ENCODE measurements at regions not wholly inside any gene's neighbourhood (a gene's known extent, or its start where the extent isn't known, plus 50 kb on each side); places are given as distances from the start of the nearest gene placed in this dataset.
A peak's percentile ranks its signal among the peaks of the same experiment; 100 is the strongest.

GRCh38 chr13:99624936-99625540 lies 123.8 kb downstream of the TM9SF2 start:
- Histone ChIP-seq H3K4me2 (ENCODE audit: insufficient read depth in 1 of 2, low read depth in 2 of 2, low read length in 2 of 2) (peak overlapping the region; percentile 5 to 30; a peak in 1 of 4 replicates), H3K9ac (replicated peaks in 1 of 4; ENCODE audit: extremely low read depth in 1 of 4, low read depth in 3 of 4, low read length in 3 of 4) (no peak overlapping the region), H2BK20ac (ENCODE audit: low read length) (0 out of 2 replicates have a peak overlapping the region, but pooled peaks have one; percentile 41), H4K5ac (ENCODE audit: insufficient read length, low read depth, low read length) (no peak overlapping the region), H2AFZ (ENCODE audit: low read length) (no peak overlapping the region), H3K56ac (replicated peaks; ENCODE audit: insufficient read length, low read depth, low read length) (no peak overlapping the region), H2BK12ac (ENCODE audit: low read depth, low read length) (no peak overlapping the region), H3K79me1 (ENCODE audit: low read depth, low read length) (peaks cover 4% of the 10 kb centered on the region; the same call in 1 of the 2 replicates), H4K20me1 (replicated peaks in 1 of 2; ENCODE audit: control insufficient read depth in 1 of 2, insufficient read depth in 2 of 2, low read length in 2 of 2) (no peaks in the 10 kb centered on the region), H3K27ac (ENCODE audit: low read depth, low read length) (no peak overlapping the region), H4K8ac (ENCODE audit: extremely low read depth, insufficient read depth, low read length) (0 out of 2 replicates have a peak overlapping the region, but pooled peaks have one; percentile 58), H2BK15ac (ENCODE audit: low read length) (no peak overlapping the region), H3K79me2 (ENCODE audit: control insufficient read depth in 1 of 2, insufficient read depth in 2 of 2, low read length in 2 of 2) (no peaks in the 10 kb centered on the region), H3K4me1 (replicated peaks in 1 of 4; ENCODE audit: control insufficient read depth in 3 of 4, insufficient read depth in 4 of 4, low read length in 3 of 4) (peaks cover 6 to 20% (median 14%) of the 10 kb centered on the region in 4 experiments), H3K4me3 (ENCODE audit: extremely low read depth in 1 of 4, insufficient read depth in 2 of 4, low read depth in 3 of 4, low read length in 4 of 4) (no peak overlapping the region), H3K18ac (ENCODE audit: extremely low read depth, low read length) (peak overlapping the region; percentile 86), H3K36me3 (ENCODE audit: control insufficient read depth in 2 of 4, insufficient read depth in 4 of 4, low read length in 3 of 4) (no peaks in the 10 kb centered on the region), H2BK5ac (ENCODE audit: low read depth, low read length) (no peak overlapping the region), H3K4ac (replicated peaks; ENCODE audit: insufficient read length, low read depth, low read length) (peak overlapping the region; percentile 1), H2BK120ac (replicated peaks; ENCODE audit: low read depth, low read length) (peak overlapping the region; percentile 2), H3K27me3 (replicated peaks in 1 of 4; ENCODE audit: control insufficient read depth in 3 of 4, extremely low read depth in 1 of 4, insufficient read depth in 3 of 4, low read length in 3 of 4) (no peaks in the 10 kb centered on the region), H2AK5ac (ENCODE audit: low read depth, low read length) (no peak overlapping the region), H3K23me2 (ENCODE audit: low read depth, low read length) (no peaks in the 10 kb centered on the region), H3K14ac (ENCODE audit: insufficient read length) (no peak overlapping the region), H3K9me3 (ENCODE audit: insufficient read depth in 2 of 2, low read depth in 1 of 2, low read length in 1 of 2) (no peaks in the 10 kb centered on the region), H4K91ac (replicated peaks; ENCODE audit: insufficient read length, low read length) (no peak overlapping the region), H3K23ac (ENCODE audit: insufficient read length) (no peak overlapping the region)
- WGBS, 2 experiments (ENCODE audit: extremely low coverage in 1 of 2, insufficient coverage in 1 of 2, insufficient read length in 1 of 2, insufficient replicate concordance in 2 of 2, low coverage in 1 of 2, low lambda C conversion rate in 2 of 2, missing lambda C conversion rate in 1 of 2) = 52% methylated on average over 12 of the region's 12 CpGs; no CpG with 5 or more reads in 1 of the 2 experiments
- ChIA-PET CTCF (ENCODE audit: partially characterized antibody) (interaction anchor here (0.5 to 6.4 kb wide), 9 partner anchors 9 to 948 kb away, joined by 3 to 31 read pairs (median 3); partner anchors contain the start of gene CLYBL), POLR2A (ENCODE audit: partially characterized antibody) (no interaction called here)
- TF ChIP-seq SAP30 (IDR thresholded peaks at IDR 0.05; ENCODE audit: insufficient read depth, insufficient replicate concordance, low read length) (no peak), TCF12 (IDR thresholded peaks at IDR 0.05; ENCODE audit: low read depth, low read length) (peak; percentile 78; the same call in 1 of the 2 replicates)
- peak; percentile 52 for FAIRE-seq
- DNase-seq (ENCODE audit: low read depth in 1 of 2, low spot score in 2 of 2) = no peak

Measured in H1 (cell line).